Cerebellar nuclear complex (tissue), 1 donor: ENCODE measurements at regions not wholly inside any gene's neighbourhood (a gene's known extent, or its start where the extent isn't known, plus 50 kb on each side); places are given as distances from the start of the nearest gene placed in this dataset.
"Not testable (repeated sequence)": the region's sequence is repeated elsewhere in the genome, so short reads cannot be mapped to it uniquely, and the experiment has no call there.

ENCODE experiments used
- DNase-seq, 2 experiments: peaks; one replicate each; lab custom pipeline; 2025; lab: John Stamatoyannopoulos, UW

DNA sequence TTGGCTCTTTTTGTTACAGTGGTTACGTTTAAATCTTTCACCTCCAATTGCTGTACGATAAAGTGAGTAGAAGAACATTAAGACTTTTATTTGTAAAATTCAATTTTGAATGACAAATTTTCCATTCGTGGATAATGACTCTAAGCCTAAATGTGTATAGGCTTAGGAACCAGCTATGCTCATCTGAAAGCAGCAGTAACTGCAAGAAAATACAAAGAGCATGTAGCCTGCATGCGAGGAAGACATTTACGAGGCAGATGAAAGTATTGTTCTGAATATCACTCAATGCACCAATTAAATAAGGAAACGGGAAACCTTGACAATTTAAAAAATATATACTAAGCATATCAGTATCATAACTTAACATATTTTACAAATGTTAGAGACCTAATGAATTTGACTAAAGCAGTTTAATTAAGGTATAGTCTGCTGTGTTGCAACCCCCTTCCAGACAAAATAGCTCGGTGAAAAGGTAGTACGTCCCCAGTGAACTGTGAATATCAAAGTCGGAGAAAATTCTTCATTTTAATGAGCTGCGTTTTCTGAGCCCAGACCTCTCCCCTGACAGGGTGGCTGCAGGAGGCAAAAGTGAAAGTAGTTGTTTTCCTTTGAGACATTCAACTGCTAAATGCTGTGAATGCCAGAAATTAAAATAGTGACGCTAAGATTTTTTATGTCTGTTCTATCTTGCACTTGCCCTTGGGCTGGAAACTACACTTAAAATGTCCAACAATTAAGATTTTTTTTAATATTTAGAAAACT lies 1236.5 kb upstream of the TENM3 start:
- no peak for DNase-seq

DNA sequence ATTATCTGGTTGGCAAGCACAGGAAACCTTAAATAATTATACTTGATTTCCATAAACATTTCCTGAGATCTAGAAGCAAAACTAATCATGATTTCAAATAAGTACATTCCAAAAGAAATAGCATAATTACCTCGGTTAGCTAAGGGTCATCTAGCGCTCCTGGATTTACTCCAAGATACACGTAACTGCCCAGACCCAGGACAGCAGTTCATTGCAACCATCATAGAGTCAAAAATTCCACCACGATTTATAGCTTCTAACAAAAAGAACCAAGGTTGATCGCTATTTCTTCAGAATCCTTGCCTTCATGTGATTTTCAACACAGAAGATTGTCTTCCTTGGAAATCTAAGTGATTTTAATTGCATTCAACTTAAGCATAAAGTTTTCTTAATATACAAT lies 1235.5 kb upstream of the TENM3 start:
- DNase-seq = no peak

DNA sequence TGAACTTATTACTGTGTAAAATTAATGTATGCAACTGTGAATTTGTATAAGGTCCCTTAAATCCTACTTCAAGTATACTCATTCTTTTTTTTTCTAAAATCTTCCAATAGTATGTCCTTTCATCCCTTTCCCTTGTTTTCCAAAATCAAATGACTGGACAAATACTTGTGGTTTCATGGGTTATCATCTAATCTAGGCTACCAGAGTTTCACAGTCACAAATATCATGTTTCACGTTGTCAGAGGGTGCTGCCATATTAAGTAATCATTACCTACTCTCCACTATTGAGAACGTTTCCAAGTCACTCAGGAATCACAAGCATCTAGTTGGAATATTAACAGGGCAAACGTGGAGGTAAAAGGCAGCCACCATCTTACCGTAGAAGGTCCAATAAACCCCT lies 1235.0 kb upstream of the TENM3 start:
- DNase-seq = no peak

DNA sequence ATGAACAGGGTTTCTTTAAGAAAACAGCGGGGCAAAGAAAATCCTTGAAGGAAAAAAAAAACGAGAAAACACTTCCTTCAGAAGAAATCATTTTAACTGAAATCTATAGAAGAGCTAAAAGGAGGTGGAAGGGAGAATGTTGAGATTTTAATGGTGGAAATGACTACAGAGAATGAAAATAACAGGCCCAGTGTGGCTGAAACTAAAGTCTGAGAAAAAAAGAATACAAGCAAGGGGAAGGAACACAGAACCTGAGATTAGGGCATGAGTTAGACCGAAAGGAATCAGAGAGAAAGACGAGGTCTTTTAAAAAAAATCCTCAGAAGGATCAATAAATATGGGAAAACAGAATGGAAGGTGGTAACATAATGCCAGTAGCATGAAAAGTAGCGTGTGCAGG lies 1230.0 kb upstream of the TENM3 start:
- DNase-seq = no peak

DNA sequence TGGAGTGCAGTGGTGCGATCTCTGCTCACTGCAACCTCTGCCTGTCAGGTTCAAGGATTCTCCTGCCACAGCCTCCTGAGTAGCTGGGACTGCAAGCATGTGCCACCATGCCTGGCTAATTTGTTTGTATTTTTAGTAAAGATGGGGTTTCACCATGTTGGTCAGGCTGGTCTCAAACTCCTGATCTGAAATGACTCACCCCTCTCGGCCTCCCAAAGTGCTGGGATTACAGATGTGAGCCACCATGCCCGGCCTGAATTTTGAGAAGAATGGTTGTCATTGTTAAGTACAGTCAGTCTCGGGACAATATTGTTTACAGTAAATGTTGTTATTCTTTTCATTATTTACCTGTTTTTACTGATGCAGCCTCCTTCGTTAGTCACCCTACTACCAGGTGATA lies 1226.2 kb upstream of the TENM3 start:
- DNase-seq = no peak

DNA sequence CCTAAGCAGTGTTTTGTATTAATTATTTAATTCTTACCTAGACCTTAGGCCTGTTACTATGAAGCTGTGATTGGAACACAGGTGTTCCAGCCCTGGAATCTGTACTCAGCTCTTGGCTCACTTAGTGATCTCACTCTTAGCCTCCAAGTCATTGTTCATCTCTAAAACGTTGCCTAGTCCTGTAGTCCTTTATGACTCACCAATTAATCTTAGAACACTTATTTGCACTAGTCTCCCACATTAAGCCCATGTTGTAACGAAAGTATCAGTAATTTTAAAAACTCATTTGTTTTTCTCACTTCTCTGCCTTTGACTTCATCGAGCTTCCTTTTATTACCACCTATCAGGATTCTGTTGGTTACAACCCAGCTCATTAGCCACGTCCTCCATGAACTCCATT lies 1224.7 kb upstream of the TENM3 start:
- DNase-seq = no peak

GRCh38 chr4:181018913-181019312 lies 1224.3 kb upstream of the TENM3 start:
- no peak for DNase-seq

DNA sequence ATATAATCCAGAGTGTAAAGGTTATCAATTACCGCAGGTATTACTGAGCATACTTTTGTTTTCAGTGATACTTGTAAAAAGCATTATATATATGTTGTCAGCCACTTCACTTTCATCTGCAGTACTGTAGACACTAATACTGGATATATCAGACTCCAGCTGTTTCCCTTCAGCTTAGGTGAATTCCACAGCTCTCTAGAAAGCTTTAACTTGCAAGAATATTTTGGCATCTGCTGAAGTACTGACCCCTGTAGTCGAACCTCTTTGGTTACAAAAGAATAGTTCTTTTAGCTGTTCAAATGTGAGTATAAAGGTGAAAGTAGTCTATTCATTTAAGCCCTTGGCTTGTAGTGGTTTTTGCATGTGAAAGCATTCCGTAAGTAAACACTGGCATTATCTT lies 1222.7 kb upstream of the TENM3 start:
- DNase-seq = no peak

DNA sequence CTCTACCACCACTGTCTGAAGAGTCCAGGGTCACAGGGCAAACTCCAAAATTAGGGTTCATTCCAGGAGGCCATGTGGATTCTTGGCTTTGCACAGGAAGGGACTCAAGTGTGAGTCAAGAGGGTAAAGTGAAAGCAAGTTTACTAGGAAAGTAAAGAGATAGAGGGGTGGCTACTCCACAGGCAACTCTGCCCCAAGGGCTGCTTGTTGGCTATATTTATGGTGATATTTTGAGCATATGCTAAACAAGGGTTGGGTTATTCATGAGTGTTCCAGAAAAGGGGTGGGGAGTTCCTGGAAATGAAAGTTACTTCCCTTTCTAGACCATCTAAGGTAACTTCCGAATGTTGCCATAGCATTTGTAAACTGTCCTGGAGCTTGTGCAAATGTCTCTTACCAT lies 1222.0 kb upstream of the TENM3 start:
- no peak for DNase-seq

GRCh38 chr4:181030135-181030921 lies 1212.9 kb upstream of the TENM3 start:
- DNase-seq = not testable (repeated sequence)

GRCh38 chr4:181030961-181031360 lies 1212.2 kb upstream of the TENM3 start:
- no peak for DNase-seq

GRCh38 chr4:181043486-181043885 lies 1199.7 kb upstream of the TENM3 start:
- no peak for DNase-seq

DNA sequence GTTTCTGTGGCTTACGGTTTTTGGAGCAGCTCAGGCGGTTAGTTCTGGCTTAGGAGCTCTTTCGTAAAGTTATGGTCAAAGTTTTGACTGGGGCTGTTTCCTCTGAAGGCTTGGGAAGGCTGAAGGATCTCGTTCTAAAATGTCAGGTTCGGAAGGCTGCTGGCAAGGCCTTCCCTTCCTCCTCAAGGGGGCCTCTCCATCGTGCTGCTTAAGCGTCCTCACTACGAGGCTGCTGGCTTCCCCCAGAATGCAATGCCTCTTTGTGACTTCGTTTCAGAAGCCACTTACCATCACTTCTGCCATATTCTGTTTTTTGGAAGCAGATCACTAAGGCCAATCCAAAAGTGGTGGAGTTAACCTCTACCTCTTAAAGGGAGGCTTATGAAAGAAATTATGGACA lies 1196.4 kb upstream of the TENM3 start:
- DNase-seq = no peak

DNA sequence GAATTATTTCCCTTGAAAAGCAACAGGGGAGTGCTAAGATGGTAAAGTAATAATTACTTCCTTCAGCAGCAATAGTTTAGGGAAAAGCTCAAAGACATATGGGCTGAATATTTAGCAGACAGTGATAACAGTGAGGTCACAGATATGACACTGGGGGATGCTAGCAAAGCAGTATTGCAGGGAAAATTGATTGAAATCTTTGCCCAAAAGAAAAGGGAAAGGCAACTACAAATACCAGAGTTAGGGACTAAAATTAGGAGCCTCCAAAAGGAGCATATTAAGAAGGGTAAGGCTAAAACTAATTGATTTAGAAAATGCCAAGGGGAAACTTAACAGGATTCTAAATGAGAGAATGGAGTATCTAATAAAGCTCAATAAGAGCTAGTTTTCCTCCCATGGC lies 1191.3 kb upstream of the TENM3 start:
- no peak for DNase-seq

- no peak for DNase-seq
These were observed 1181.4 kb upstream of the TENM3 start for GRCh38 chr4:181061787-181062186.

DNA sequence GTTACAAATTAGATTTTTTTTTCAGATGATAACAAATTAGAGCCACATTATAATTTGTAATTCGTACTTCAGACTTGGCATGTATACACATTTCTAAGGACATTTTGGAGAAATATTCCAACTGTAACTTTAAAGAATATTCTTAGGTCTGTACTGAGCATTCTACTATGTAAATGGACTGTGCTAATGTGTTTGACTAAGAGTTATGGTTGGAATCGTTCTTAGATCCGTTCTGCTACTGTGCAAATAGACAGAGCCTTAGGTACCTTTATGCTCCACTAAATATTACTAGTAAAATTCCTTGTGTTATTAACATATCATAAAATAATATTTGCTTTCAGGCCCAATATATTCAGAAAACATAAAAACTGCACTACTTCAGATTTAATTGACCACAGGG lies 1180.0 kb upstream of the TENM3 start:
- no peak for DNase-seq

DNA sequence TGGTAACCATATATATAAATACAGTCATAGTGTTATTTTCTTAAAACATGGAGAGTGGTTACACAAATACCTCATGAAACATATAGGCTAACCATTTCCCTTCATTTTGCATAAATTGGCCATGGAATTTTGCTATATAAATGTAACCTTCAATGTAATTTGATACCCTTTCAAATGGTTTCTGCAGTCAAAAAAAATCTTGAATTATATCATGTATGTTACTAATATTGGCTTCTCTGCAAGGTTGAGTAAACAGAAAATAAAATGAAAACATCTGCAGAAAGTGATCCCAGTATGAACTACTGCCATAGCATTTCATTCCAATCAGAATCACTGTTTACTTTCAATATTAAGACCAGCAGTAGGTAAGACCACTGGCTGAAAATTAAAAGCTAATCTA lies 1165.9 kb upstream of the TENM3 start:
- no peak for DNase-seq

GRCh38 chr4:181078196-181078595 lies 1165.0 kb upstream of the TENM3 start:
- DNase-seq = no peak

DNA sequence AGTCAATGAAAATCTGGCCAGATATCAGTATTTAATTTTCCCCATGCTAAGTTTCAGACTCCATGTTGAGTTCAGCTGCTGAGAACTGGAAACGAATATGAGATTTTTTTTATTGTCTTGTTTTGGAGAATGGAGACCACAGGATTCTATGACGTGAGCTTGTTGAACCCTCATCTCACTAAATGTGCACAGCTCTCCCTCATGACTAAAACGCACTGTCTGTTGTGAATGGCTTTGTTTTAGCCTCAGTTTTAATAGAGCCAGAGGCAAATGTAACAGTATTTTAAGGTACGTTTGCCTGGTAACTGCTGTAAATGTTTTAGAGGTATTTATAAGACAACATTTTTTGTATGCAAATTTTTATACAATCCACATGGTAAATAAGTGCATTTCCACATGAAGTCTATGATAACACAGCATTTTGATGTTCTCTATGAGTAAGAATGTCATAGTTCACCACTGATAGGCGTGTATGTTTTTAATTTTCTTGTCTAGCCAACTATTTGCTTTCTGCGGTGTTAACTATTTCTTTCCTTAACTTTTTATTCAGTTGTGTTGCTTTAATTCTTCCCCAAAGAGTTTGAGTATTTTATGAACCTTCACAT lies 1159.3 kb upstream of the TENM3 start:
- DNase-seq = no peak

DNA sequence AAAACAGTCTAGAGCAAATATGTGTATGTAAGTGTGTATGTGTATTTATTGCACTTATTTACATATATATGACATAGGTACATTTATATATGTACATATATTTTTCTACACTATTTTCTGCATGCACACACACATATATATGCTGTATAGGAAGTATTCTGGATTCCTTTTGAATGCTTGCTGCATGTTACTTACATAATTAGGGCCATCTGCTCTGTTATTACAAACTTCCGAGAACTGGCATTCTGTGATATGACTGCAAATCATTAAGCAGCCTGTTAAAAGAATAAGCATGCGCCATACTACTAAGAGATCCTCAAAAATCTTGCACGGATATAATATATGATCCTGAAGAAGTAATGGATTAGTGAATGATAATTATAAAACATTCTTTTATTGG lies 1157.6 kb upstream of the TENM3 start:
- no peak for DNase-seq

- no peak for DNase-seq
These were observed 1137.7 kb upstream of the TENM3 start for GRCh38 chr4:181105487-181105886.

- no peak for DNase-seq
These were observed 1136.8 kb upstream of the TENM3 start for GRCh38 chr4:181106398-181106797.

GRCh38 chr4:181108237-181108636 lies 1135.0 kb upstream of the TENM3 start:
- no peak for DNase-seq
